ENCODE measurements at regions not wholly inside any gene's neighbourhood (a gene's known extent, or its start where the extent isn't known, plus 50 kb on each side); places are given as distances from the start of the nearest gene placed in this dataset.

- TF ChIP-seq POLR2AphosphoS5 (IDR thresholded peaks at IDR 0.05; ENCODE audit: low read depth, low read length) (no peak), REST (IDR thresholded peaks at IDR 0.05; ENCODE audit: insufficient read depth in 1 of 2, low read depth in 2 of 2, low read length in 2 of 2) (no peak), FOXP2 (optimal IDR thresholded peaks at IDR 0.05; ENCODE audit: borderline replicate concordance, extremely low read depth, extremely low read length, insufficient read depth) (no peak), TAF1 (IDR thresholded peaks at IDR 0.05; ENCODE audit: borderline replicate concordance, insufficient read depth, low read length) (no peak), SIN3A (IDR thresholded peaks at IDR 0.05; ENCODE audit: borderline replicate concordance, insufficient read depth, low read length) (no peak)
These were observed 128.1 kb downstream of the CCDC34 start for GRCh38 chr11:27234961-27235360.

DNA sequence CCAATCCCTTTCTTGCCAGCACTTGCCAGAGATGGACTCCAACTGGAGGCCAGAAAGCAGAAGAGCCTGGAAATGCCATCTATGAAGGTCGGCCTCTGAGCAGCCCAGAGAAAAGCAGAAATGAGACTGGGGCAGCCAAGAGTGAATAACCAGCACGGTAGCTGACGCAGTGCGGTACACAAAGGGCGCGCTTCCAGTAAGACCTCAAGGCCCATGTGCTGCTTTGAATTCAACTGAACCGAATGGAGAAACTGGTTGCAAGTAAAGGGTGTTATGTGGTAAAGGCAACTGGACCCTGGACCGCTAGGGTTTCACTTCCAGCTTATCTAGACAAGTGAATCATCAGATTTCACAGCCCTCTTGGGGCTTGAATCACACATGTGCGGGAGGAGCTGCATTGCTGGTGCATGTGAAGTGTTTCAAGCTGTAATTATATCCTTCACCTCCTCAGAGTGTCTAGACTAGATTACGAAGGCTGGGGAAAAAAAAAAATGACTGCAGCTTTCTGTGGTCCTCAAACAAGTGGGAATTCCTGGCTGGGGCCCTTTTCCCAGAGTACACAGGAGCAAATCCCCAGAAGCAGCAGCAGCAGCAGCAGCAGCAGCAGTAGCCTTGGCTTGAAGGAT lies 128.9 kb downstream of the CCDC34 start:
- TF ChIP-seq FOXP2 (optimal IDR thresholded peaks at IDR 0.05; ENCODE audit: borderline replicate concordance, extremely low read depth, extremely low read length, insufficient read depth) (peak; percentile 84), SIN3A (IDR thresholded peaks at IDR 0.05; ENCODE audit: borderline replicate concordance, insufficient read depth, low read length) (no peak; the same call in 1 of the 2 replicates), TAF1 (IDR thresholded peaks at IDR 0.05; ENCODE audit: borderline replicate concordance, insufficient read depth, low read length) (0 out of 2 replicates have a peak, but pooled peaks have one; percentile 25), POLR2AphosphoS5 (IDR thresholded peaks at IDR 0.05; ENCODE audit: low read depth, low read length) (no peak; the same call in 1 of the 2 replicates), REST (IDR thresholded peaks at IDR 0.05; ENCODE audit: insufficient read depth in 1 of 2, low read depth in 2 of 2, low read length in 2 of 2) (peak in 1 of 2 experiments; percentile 58; a peak in 1 of 4 replicates)

GRCh38 chr11:27233654-27234042 lies 129.4 kb downstream of the CCDC34 start:
- TF ChIP-seq TAF1 (IDR thresholded peaks at IDR 0.05; ENCODE audit: borderline replicate concordance, insufficient read depth, low read length) (no peak), SIN3A (IDR thresholded peaks at IDR 0.05; ENCODE audit: borderline replicate concordance, insufficient read depth, low read length) (no peak), POLR2AphosphoS5 (IDR thresholded peaks at IDR 0.05; ENCODE audit: low read depth, low read length) (no peak), FOXP2 (optimal IDR thresholded peaks at IDR 0.05; ENCODE audit: borderline replicate concordance, extremely low read depth, extremely low read length, insufficient read depth) (no peak), REST (IDR thresholded peaks at IDR 0.05; ENCODE audit: insufficient read depth in 1 of 2, low read depth in 2 of 2, low read length in 2 of 2) (no peak)

GRCh38 chr11:27231530-27231929 lies 131.5 kb downstream of the CCDC34 start:
- TF ChIP-seq SIN3A (IDR thresholded peaks at IDR 0.05; ENCODE audit: borderline replicate concordance, insufficient read depth, low read length): no peak
- no peak for TF ChIP-seq TAF1 (IDR thresholded peaks at IDR 0.05; ENCODE audit: borderline replicate concordance, insufficient read depth, low read length)
- TF ChIP-seq FOXP2 (optimal IDR thresholded peaks at IDR 0.05; ENCODE audit: borderline replicate concordance, extremely low read depth, extremely low read length, insufficient read depth): no peak

GRCh38 chr11:27230192-27230572 lies 132.8 kb downstream of the CCDC34 start:
- TF ChIP-seq TAF1 (IDR thresholded peaks at IDR 0.05; ENCODE audit: borderline replicate concordance, insufficient read depth, low read length) (no peak), POLR2AphosphoS5 (IDR thresholded peaks at IDR 0.05; ENCODE audit: low read depth, low read length) (no peak), SIN3A (IDR thresholded peaks at IDR 0.05; ENCODE audit: borderline replicate concordance, insufficient read depth, low read length) (no peak), FOXP2 (optimal IDR thresholded peaks at IDR 0.05; ENCODE audit: borderline replicate concordance, extremely low read depth, extremely low read length, insufficient read depth) (no peak), REST (IDR thresholded peaks at IDR 0.05; ENCODE audit: insufficient read depth in 1 of 2, low read depth in 2 of 2, low read length in 2 of 2) (no peak)
